Fibroblast of upper back skin (primary cell): ENCODE measurements at regions not wholly inside any gene's neighbourhood (a gene's known extent, or its start where the extent isn't known, plus 50 kb on each side); places are given as distances from the start of the nearest gene placed in this dataset.
A peak's percentile ranks its signal among the peaks of the same experiment; 100 is the strongest.
"Not testable (repeated sequence)": the region's sequence is repeated elsewhere in the genome, so short reads cannot be mapped to it uniquely, and the experiment has no call there.

Source experiments
- DNase-seq: peaks from one replicate; pipeline ENCODE4 v3.0.0-alpha.2; 2013

GRCh38 chr10:125451319-125451718 lies 231.6 kb downstream of the TEX36 start:
- DNase-seq, result no peak

DNA sequence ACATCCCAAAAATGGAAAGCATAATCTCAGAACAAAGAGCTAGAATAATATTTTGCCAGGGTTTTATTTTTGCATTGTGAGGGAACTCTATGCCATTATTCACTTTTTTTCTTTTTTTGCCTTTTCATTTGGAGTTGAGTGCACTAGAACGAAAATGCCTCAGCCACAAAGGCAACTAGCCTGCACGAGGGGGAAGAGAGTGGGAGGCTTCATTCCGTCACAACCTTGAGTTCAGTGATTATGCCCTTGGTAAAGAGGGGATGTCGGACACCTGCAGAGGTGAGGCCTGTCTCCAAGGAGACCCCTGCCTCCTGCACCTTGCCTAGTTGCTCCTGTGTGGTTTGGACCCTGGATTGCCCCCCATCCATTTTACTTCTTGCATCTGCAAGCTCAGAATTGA lies 232.7 kb downstream of the TEX36 start:
- no peak for DNase-seq

GRCh38 chr10:125449571-125449970 lies 233.4 kb downstream of the TEX36 start:
- no peak for DNase-seq

DNA sequence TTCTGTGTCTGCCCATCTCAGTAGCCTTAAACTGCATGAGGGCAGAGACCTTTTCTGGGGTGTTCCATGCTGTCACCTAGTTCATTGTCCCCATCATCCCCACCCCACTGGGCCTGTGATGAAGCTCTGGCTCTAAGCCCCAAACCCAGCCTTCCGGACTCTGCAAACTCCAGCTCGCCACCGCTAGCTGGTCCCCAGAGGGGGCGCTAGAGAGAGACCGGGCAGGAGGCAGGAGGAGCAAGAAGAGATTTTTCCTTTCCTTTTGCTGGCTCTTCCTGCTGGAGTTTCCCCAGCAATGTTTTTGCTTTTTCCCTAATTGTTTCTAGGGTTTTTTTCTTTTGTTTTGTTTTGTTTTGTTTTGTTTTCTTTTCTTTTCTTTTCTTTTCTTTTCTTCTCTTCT lies 234.4 kb downstream of the TEX36 start:
- peak; percentile 1 for DNase-seq

DNA sequence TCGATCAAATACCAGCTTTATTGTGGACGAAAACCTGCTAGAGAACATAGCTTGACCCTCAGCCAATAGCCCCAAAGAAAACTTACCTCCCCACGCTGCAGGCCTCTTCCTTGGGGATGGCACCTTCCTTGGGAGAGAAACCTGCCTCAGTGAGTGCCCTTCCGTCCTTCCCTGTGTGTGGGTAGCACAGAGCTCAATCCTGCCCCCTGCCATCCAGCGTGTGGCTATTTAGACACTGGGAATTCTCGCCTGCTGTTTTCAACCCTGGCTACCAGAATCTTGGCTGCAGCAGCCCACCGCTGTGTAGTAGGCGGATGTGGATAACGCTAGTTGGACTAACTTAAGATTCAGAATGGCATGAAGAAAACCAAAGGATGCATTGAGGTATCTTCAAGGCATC lies 238.2 kb downstream of the TEX36 start:
- no peak for DNase-seq

DNA sequence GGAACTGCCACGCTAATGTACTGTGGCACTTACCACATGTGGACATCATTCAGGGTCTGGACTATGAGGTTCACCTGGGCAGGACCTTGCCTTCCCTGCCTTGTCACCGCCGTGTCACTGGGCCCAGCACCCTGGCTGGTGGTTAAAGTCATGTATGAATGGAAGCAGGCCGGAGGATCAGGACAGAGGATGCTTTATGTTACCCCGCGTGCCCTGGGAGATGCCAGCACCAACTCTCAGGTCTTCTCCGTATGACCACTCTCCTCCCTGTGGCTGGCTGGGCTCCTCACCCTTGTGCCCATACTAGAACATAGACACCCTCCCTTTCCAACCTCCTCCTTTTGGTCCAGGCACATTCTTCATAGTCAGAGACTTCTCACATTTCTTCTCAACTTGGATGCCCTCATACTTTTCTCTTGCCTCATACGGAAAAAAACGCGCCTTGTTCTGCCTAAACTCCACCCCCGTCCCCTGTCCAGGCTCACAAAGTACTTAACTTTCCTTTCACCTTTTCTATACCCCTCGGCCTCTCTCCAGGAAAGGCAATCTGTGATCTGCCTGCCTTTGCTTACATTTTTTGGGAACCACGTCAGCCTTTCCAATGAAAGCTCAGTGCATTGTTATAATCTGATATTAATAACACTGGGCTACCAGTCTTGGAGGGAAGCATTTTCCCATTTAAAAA lies 240.0 kb downstream of the TEX36 start:
- DNase-seq, result peak; percentile 48

DNA sequence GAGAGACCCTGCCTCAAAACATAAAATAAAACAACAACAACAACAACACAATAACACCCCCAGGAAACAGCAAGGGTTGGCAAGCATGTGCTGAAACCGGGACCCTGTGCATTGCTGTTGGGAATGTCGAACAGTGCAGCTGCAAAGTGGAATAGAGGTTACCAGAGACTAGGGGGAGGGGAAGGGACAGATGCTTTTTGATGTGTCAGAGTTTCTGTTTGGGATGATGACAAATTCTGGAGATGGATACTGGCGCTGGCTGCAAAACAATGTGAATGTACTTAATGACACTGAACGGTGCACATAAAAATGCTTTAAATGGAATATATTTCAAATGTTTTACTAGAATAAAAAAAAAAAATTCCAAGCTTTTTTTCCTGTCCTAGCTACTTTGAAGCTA lies 241.8 kb downstream of the TEX36 start:
- peak; percentile 60 for DNase-seq

GRCh38 chr10:125431149-125431548 lies 251.8 kb downstream of the TEX36 start:
- DNase-seq, result no peak

GRCh38 chr10:125428054-125428453 lies 254.9 kb downstream of the TEX36 start:
- no peak for DNase-seq

- no peak for DNase-seq
Observed at GRCh38 chr10:125424191-125424847, 258.6 kb downstream of the TEX36 start.

DNA sequence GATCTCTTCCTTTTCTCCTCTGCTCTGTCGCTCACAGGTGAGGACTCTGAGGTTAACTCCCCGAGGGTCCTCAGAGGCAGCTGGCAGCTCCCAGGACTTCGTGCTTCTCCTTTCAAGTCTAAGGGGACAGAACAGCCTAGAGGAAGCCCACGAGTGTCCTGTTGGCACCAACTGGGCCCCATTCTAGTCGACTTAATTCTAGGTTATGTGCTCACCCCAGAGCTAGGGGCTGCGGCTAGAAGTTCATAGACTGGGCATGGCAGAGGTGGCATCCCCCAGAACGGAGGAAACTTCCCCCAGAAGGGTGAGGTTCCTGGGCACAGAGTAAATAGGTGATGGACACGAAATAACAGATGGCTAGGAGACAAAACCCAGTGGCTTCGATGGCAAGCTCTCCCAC lies 259.4 kb downstream of the TEX36 start:
- DNase-seq, result no peak

- DNase-seq, result no peak
Observed at GRCh38 chr10:125419831-125420230, 259.5 kb upstream of the CTBP2 start.

DNA sequence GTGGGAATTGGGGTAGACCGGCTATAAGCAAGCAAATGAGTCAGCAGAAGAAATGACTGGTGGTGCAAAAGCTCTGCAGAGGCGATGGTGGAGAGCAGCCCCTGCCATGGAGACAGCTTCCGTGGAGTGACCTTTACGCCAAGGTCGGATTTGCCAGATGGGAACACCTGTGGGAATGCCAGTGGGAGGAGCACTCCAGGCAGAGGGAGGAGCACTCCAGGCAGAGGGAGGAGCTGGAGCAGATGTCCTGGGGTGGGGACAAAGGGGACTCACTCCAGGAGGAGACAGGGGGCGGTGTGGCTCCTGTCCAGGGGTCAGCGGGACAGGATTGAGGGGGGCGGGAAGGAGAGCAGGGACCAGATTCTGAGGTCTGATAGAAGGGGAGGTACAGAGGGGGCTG lies 258.8 kb upstream of the CTBP2 start:
- DNase-seq, result no peak

GRCh38 chr10:125417605-125418004 lies 257.2 kb upstream of the CTBP2 start:
- DNase-seq, result no peak

DNA sequence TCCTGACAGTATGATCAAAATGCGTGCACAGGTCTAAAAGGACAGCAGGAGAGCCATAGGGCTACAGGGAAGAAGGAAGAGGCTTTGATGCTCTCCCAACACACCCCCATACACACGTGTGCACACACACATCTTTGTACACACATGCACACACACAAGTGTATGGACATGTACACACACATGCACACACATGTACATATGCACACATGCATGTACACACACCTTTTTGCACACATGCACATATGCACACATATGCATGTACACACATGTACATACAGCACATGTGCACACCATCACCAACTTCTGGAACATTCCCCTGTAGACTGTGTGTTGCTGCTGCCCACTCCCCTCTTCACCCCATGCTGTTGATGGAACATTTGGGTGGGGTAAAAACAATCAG lies 255.6 kb upstream of the CTBP2 start:
- DNase-seq, result no peak

DNA sequence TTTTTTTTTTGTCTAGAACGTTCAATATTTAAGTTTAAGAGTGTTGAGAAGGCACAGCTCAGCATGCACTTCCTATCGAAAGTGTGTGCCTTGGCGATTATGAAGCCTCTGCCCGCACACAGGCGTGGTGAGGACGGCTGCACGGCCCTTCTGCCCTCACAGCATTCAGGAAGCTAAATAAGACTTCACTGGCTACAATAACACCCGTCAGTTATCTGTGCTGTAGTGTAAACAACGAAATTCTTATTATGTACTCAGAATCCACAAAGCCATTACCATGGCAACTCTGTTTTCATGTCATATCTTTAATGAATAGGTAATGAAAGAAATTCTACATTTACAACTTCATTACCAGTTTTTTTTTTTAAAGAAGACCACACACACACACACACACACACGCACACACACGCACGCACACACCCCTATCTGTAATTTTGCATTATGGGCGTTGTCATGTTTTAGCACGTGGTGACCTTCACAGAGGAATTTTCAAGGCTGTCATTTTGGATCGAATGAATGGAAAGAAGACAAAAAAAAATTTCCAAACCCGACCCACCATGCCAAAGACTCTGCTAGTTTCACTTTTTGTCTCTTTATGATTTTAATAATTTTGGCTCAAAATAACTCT lies 254.8 kb upstream of the CTBP2 start:
- no peak for DNase-seq

GRCh38 chr10:125411724-125412123 lies 251.4 kb upstream of the CTBP2 start:
- peak; percentile 94 for DNase-seq

GRCh38 chr10:125409756-125410155 lies 249.4 kb upstream of the CTBP2 start:
- no peak for DNase-seq

GRCh38 chr10:125407557-125407956 lies 247.2 kb upstream of the CTBP2 start:
- no peak for DNase-seq

- peak; percentile 27 for DNase-seq
Observed at GRCh38 chr10:125407000-125407502, 246.7 kb upstream of the CTBP2 start.

DNA sequence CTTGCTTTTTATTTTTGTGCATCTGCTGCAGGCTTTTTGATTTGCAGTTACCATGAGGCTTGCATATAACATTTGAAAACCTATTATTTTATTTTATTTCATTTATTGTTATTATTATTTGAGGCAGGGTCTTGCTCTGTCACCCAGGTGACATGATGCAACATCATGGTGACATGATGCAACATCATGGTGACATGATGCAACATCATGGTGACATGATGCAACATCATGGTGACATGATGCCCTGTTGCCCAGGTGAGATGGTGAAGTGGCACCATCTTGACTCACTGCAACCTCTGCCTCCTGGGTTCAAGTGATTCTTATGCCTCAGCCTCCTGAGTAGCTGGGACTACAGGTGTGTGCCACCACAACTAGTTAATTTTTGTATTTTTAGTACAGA lies 244.5 kb upstream of the CTBP2 start:
- not testable (repeated sequence) for DNase-seq

DNA sequence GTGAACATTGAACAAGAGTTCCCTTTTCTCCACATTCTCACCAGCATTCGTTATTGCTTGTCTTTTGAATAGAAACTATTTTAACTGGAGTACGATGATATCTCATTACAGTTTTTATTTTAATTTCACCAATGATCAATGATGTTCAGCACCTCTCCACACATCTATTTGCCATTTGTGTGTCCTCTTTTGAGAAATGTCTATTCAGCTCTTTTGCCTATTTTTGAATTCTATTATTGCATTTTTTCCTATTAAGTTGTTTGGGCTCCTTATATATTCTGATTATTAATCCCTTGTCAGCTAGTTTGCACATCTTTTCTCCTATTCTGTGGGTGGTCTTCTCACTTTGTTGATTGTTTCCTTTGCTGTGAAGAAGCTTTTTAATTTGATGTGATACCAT lies 241.1 kb upstream of the CTBP2 start:
- DNase-seq, result no peak

GRCh38 chr10:125399289-125399688 lies 238.9 kb upstream of the CTBP2 start:
- no peak for DNase-seq

DNA sequence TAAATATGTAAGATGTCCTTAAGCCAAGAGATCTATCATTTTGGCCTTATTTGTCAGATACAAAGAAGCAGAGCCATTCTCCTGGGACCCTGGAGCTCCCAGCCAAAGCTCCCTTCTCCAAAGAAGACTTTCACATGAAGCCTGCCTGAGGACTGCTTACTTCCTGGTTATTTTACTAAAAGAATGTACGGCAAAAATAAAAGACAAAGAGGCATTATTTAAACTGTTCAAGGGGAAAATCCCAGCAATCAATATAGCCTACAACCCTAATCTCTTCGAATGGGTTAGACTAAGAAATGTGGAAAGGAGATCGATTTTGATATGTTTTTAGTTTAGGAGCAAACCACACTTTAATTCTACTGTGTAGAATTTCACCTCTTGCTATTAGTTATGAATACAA lies 237.9 kb upstream of the CTBP2 start:
- no peak for DNase-seq
